B cell (primary cell): ENCODE measurements at regions not wholly inside any gene's neighbourhood (a gene's known extent, or its start where the extent isn't known, plus 50 kb on each side); places are given as distances from the start of the nearest gene placed in this dataset.

Experiments used
- ATAC-seq: fragments of 200-7000 bp; cut with Tn5 transposase; one replicate; pipeline ENCODE4 v1.10.0; 2021; ENCODE audit warnings: low read depth, mild to moderate bottlenecking, moderate number of reproducible peaks, moderate library complexity
- CTCF ChIA-PET: fragments of 350-600 bp; sonication (Branson Sonifier 250); formaldehyde crosslinking; loops from one replicate; lab custom pipeline; 2021; ENCODE audit warnings: antibody characterized with exemption, inconsistent platforms; lab: Charles Lee
- POLR2A ChIA-PET: fragments of 350-600 bp; sonication (Branson Sonifier 250); formaldehyde crosslinking; loops from one replicate; lab custom pipeline; 2021; ENCODE audit warnings: antibody characterized with exemption; lab: Charles Lee
- DNase-seq: peaks from one replicate; pipeline ENCODE4 v3.0.0; 2013
- H2AFZ ChIP-seq: 2 replicates; pipeline ENCODE4 v1.6.1; 2012; ENCODE audit warnings: mild to moderate bottlenecking, low read depth, low read length; ENCODE audit not compliant: insufficient read depth, poor library complexity, severe bottlenecking
- H3K27ac ChIP-seq, 2 donors: 1 replicate in 1 of 2; 2 replicates in 1 of 2; pipeline ENCODE4 v1.5.1; 2012 to 2013; ENCODE audit warnings: low read length in 2 of 2, mild to moderate bottlenecking in 2 of 2, moderate library complexity in 1 of 2
- H3K27me3 ChIP-seq, 4 experiments: fragments of 200-600 bp in 1 of 4; sonication (generic) in 1 of 4; replicated peaks in 1 of 4; 1 replicate in 2 of 4; 2 replicates in 2 of 4; pipeline versions ENCODE4 v1.6.1 to v1.7.0; 2013 to 2016; ENCODE audit warnings: low read length in 3 of 4, mild to moderate bottlenecking in 2 of 4, mixed read lengths in 1 of 4, moderate library complexity in 1 of 4; ENCODE audit not compliant: insufficient read depth in 4 of 4, control insufficient read depth in 3 of 4; ENCODE audit errors: control extremely low read depth in 1 of 4
- H3K36me3 ChIP-seq, 2 experiments: replicated peaks in 1 of 2; 1 replicate in 1 of 2; 2 replicates in 1 of 2; pipeline versions ENCODE4 v1.6.1 to v1.7.1; 2013; ENCODE audit warnings: low read length in 1 of 2; ENCODE audit not compliant: insufficient read depth in 2 of 2, control insufficient read depth in 1 of 2; ENCODE audit errors: control extremely low read depth in 1 of 2, extremely low read depth in 1 of 2
- H3K4me1 ChIP-seq, 2 donors: fragments of 200-600 bp in 1 of 2; sonication (generic) in 1 of 2; 1 replicate in 1 of 2; 2 replicates in 1 of 2; pipeline versions ENCODE4 v1.5.1 to v1.6.1; 2013 to 2017; ENCODE audit warnings: low read length in 2 of 2; ENCODE audit not compliant: control insufficient read depth in 2 of 2, insufficient read depth in 2 of 2
- H3K4me2 ChIP-seq: replicated peaks from 2 replicates; pipeline ENCODE3; 2012; ENCODE audit warnings: mild to moderate bottlenecking, low read depth, low read length; ENCODE audit not compliant: poor library complexity, severe bottlenecking
- H3K4me3 ChIP-seq, 5 experiments: fragments of 200-600 bp in 1 of 5; sonication (generic) in 1 of 5; 1 replicate in 3 of 5; 2 replicates in 2 of 5; pipeline versions ENCODE4 v1.5.1 to v1.7.0; 2011 to 2016; ENCODE audit warnings: low read length in 4 of 5, mild to moderate bottlenecking in 4 of 5, low read depth in 2 of 5, control low read depth in 1 of 5, moderate library complexity in 1 of 5; ENCODE audit not compliant: insufficient read depth in 1 of 5; ENCODE audit errors: control extremely low read depth in 1 of 5, extremely low read depth in 1 of 5
- H3K79me2 ChIP-seq: fragments of 200-600 bp; sonication (generic); one replicate; pipeline ENCODE4 v1.6.0; 2016; ENCODE audit warnings: low read length; ENCODE audit not compliant: control insufficient read depth, insufficient read depth
- H3K9ac ChIP-seq: fragments of 200-600 bp; sonication (generic); 2 replicates; pipeline ENCODE4 v1.6.1; 2017; ENCODE audit warnings: mild to moderate bottlenecking, low read length, moderate library complexity
- H3K9me3 ChIP-seq, 3 donors: one replicate each; pipeline versions ENCODE4 v1.6.1 to v1.7.1; 2013; ENCODE audit warnings: low read length in 2 of 3; ENCODE audit not compliant: control insufficient read depth in 2 of 3, insufficient read depth in 1 of 3; ENCODE audit errors: control extremely low read depth in 1 of 3
- H4K20me1 ChIP-seq: 2 replicates; pipeline ENCODE4 v1.6.0; 2012; ENCODE audit warnings: mild to moderate bottlenecking, low read length; ENCODE audit not compliant: insufficient read depth, control insufficient read depth, poor library complexity, severe bottlenecking
- H3K27ac Mint-ChIP-seq: one replicate; pipeline ENCODE4 v1.8.0; 2021; ENCODE audit warnings: mixed read lengths
- H3K27me3 Mint-ChIP-seq: one replicate; pipeline ENCODE4 v1.8.0; 2021; ENCODE audit warnings: mixed read lengths
- H3K4me1 Mint-ChIP-seq: one replicate; pipeline ENCODE4 v1.8.0; 2021; ENCODE audit warnings: mixed read lengths
- H3K4me3 Mint-ChIP-seq: one replicate; pipeline ENCODE4 v1.8.0; 2021; ENCODE audit warnings: mixed read lengths
- H3K9me3 Mint-ChIP-seq: one replicate; pipeline ENCODE4 v1.8.0; 2022; ENCODE audit warnings: mixed read lengths; ENCODE audit not compliant: insufficient read depth
- EZH2 ChIP-seq: IDR thresholded peaks from 2 replicates; pipeline ENCODE4 v1.6.1; 2012; ENCODE audit warnings: borderline replicate concordance, low read depth, mild to moderate bottlenecking, moderate library complexity, low read length; ENCODE audit not compliant: insufficient read depth, poor library complexity, severe bottlenecking
- WGBS: methylation state at CpG from one replicate; pipeline ENCODE4 v1.1.5; 2013; ENCODE audit warnings: missing lambda C conversion rate; ENCODE audit not compliant: insufficient coverage; 5-methylcytosine and 5-hydroxymethylcytosine counted together
- intact Hi-C: fragments of 100-400 bp; cut with micrococcal nuclease; formaldehyde crosslinking; loops from one replicate; pipeline ENCODE4 v1.10.0; 2022
- TF ChIP-seq, protein P1 (sequence below): fragments of 200-600 bp; IDR thresholded peaks from one replicate; pipeline ENCODE4 v1.8.0; 2022; ENCODE audit warnings: antibody characterized with exemption, mild to moderate bottlenecking

DNA sequence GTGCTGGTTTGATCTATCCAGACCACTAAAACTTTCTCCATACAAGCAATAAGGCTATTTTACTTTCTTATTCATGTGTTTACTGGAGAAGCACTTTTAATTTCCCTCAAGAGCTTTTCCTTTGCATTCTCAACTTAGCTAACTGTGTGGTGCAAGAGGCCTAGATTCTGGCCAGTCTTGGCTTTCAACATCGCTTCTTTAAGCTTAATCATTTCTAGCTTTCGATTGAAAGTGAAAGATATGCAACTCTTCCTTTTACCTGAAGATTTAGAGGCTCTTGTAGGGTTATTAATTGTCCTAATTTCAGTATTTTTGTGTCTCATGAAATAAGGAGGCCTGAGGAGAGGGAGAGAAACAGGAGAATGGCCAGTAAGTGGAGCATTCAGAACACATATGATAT, 234.8 kb upstream of the GADL1 start:
- H3K4me1 Mint-ChIP-seq = no peaks in the 10 kb centered on the region
- no peak overlapping the region for H3K9ac ChIP-seq
- H3K79me2 ChIP-seq = no peaks in the 10 kb centered on the region
- no peak for ATAC-seq
- peaks cover 0 to 3% (median 2%) of the 10 kb centered on the region in 3 donors for H3K9me3 ChIP-seq
- H3K4me3 ChIP-seq = no peak overlapping the region
- ChIA-PET CTCF (interaction anchor here (2.2 to 2.8 kb wide), 2 partner anchors 1086 to 1117 kb away, joined by 9 to 12 read pairs; no protein-coding TSS in a partner anchor), POLR2A (no interaction called here)
- no peaks in the 10 kb centered on the region for H4K20me1 ChIP-seq
- H3K36me3 ChIP-seq = no peaks in the 10 kb centered on the region
- WGBS = no CpG with 5 or more reads among the region's 2 CpGs
- H3K9me3 Mint-ChIP-seq = peaks cover 4% of the 10 kb centered on the region
- no peak for DNase-seq
- H3K4me3 Mint-ChIP-seq = no peak overlapping the region
- H3K27ac ChIP-seq = no peak overlapping the region
- intact Hi-C loops = no loop called here
- no peak overlapping the region for H3K27ac Mint-ChIP-seq
- no peak overlapping the region for H2AFZ ChIP-seq
- H3K27me3 ChIP-seq = no peaks in the 10 kb centered on the region
- H3K4me1 ChIP-seq = no peaks in the 10 kb centered on the region
- H3K4me2 ChIP-seq = no peak overlapping the region
- H3K27me3 Mint-ChIP-seq = peaks cover 9% of the 10 kb centered on the region
- TF ChIP-seq EZH2 = no peak
- TF ChIP-seq, protein P1, sequence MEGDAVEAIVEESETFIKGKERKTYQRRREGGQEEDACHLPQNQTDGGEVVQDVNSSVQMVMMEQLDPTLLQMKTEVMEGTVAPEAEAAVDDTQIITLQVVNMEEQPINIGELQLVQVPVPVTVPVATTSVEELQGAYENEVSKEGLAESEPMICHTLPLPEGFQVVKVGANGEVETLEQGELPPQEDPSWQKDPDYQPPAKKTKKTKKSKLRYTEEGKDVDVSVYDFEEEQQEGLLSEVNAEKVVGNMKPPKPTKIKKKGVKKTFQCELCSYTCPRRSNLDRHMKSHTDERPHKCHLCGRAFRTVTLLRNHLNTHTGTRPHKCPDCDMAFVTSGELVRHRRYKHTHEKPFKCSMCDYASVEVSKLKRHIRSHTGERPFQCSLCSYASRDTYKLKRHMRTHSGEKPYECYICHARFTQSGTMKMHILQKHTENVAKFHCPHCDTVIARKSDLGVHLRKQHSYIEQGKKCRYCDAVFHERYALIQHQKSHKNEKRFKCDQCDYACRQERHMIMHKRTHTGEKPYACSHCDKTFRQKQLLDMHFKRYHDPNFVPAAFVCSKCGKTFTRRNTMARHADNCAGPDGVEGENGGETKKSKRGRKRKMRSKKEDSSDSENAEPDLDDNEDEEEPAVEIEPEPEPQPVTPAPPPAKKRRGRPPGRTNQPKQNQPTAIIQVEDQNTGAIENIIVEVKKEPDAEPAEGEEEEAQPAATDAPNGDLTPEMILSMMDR = no peak

DNA sequence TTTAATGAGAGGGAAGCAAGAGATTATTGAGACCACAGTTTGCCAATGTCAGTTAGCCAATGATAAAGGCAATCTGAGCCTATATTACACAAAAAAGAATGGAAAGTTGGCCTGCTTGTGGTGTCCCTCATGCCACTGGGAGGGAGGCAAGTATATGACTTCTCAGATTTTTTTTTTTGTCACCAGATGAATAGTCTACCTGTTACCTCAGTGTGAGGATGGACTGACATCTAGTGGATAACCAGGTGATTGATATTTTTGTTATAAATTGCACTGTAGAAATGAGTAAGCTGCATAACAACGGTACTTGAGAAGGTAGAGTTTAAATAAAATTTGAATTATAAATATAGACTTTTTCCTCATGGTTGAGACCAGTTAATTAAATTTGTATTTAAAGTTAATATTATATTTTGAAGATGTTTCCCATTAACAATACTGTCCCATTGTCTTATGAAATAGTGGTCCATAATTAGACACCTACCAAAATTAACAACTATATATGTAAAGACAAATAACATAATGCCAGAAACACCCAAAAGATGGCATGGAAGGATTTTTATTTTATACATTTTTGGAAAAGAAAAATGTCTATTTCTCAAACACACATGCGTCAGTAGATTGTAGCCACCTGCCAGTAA, 237.8 kb upstream of the GADL1 start:
- Histone ChIP-seq H3K9me3 (no peaks in the 10 kb centered on the region), H3K27ac (no peak overlapping the region), H3K27me3 (no peaks in the 10 kb centered on the region), H3K9ac (no peak overlapping the region), H3K79me2 (no peaks in the 10 kb centered on the region), H3K4me3 (no peak overlapping the region), H4K20me1 (no peaks in the 10 kb centered on the region), H3K4me2 (no peak overlapping the region), H3K4me1 (no peaks in the 10 kb centered on the region), H3K36me3 (no peaks in the 10 kb centered on the region), H2AFZ (no peak overlapping the region)
- DNase-seq (peak; percentile 48), ATAC-seq (no peak)
- POLR2A ChIA-PET = no interaction called here
- H3K4me3 Mint-ChIP-seq = no peak overlapping the region
- H3K27me3 Mint-ChIP-seq = peaks cover 11% of the 10 kb centered on the region
- no peak overlapping the region for H3K27ac Mint-ChIP-seq
- intact Hi-C loops = loop anchor here (1.0 kb wide), 1 partner anchor 1090 kb away; no protein-coding TSS in a partner anchor
- TF ChIP-seq EZH2 = no peak
- TF ChIP-seq, protein P1 = peak; percentile 74
- no peaks in the 10 kb centered on the region for H3K9me3 Mint-ChIP-seq
- H3K4me1 Mint-ChIP-seq = no peaks in the 10 kb centered on the region
- 100% methylated on average over 1 of the region's 2 CpGs for WGBS
- CTCF ChIA-PET = interaction anchor here (0.6 to 2.1 kb wide), 9 partner anchors 363 to 1121 kb away, joined by 3 to 15 read pairs (median 5); no protein-coding TSS in a partner anchor
